K562 (cell line): ENCODE measurements at regions not wholly inside any gene's neighbourhood (a gene's known extent, or its start where the extent isn't known, plus 50 kb on each side); places are given as distances from the start of the nearest gene placed in this dataset.
"Not testable (repeated sequence)": the region's sequence is repeated elsewhere in the genome, so short reads cannot be mapped to it uniquely, and the experiment has no call there.

ENCODE experiments used
- ATAC-seq: fragments of 200-7000 bp; cut with Tn5 transposase; 3 replicates; pipeline ENCODE4 v1.9.1; 2020; ENCODE audit warnings: moderate library complexity
- BruUV-seq: library from RNA; stranded (reverse); fragments of 400-500 nt; replicated peaks from 2 replicates; lab custom pipeline; 2021; lab: Mats Ljungman, UMichigan
- CTCF ChIA-PET: fragments of 300-600 bp; formaldehyde crosslinking; extraction: SDS; loops from one replicate; lab custom pipeline; 2021; ENCODE audit warnings: low intra/inter-chr PET ratio; lab: Yijun Ruan, JAX
- POLR2A ChIA-PET: fragments of 300-600, 350-650 bp; sonication (Branson Sonifier 250); formaldehyde crosslinking; extraction: SDS; loops from one replicate; lab custom pipeline; 2021; ENCODE audit warnings: antibody characterized with exemption, inconsistent platforms; lab: Yijun Ruan, JAX
- DNase-seq, 4 experiments: peaks; one replicate each; pipeline versions ENCODE4 v3.0.0 to v3.0.0-alpha.2; 2011 to 2018; ENCODE audit warnings: low spot score in 3 of 4, mixed read lengths in 3 of 4; ENCODE audit errors: extremely low read depth in 1 of 4
- FAIRE-seq: peaks from 2 replicates; lab custom pipeline; 2011; peaks lifted over from hg19 to GRCh38; lab: Jason Lieb, UNC
- H2AFZ ChIP-seq: 2 replicates; pipeline ENCODE4 v1.6.0; 2011; ENCODE audit warnings: low read depth, low read length, control low read depth, inconsistent platforms
- H3K27ac ChIP-seq: fragments of 200-600 bp; 3 replicates; pipeline ENCODE4 v1.8.0; 2011; ENCODE audit warnings: low read depth, mild to moderate bottlenecking, control low read depth, inconsistent platforms, low read length, moderate library complexity, mixed read lengths; ENCODE audit errors: extremely low read depth
- H3K27me3 ChIP-seq, 2 experiments: fragments of 300-600 bp in 1 of 2; 2 replicates in 1 of 2; 3 replicates in 1 of 2; pipeline versions ENCODE4 v1.6.0 to v1.8.0; 2011; ENCODE audit warnings: inconsistent platforms in 2 of 2, low read length in 2 of 2, mild to moderate bottlenecking in 1 of 2, mixed read lengths in 1 of 2, moderate library complexity in 1 of 2; ENCODE audit not compliant: control insufficient read depth in 2 of 2, insufficient read depth in 2 of 2
- H3K36me3 ChIP-seq: fragments of 300-600 bp; 3 replicates; pipeline ENCODE4 v1.8.0; 2011; ENCODE audit warnings: mild to moderate bottlenecking, low read length, inconsistent platforms; ENCODE audit not compliant: control insufficient read depth, insufficient read depth
- H3K4me1 ChIP-seq, 2 experiments: fragments of 200-600 bp in 1 of 2; replicated peaks in 1 of 2; 2 replicates in 1 of 2; 3 replicates in 1 of 2; pipeline versions ENCODE4 v1.5.1 to v1.8.0; 2011; ENCODE audit warnings: inconsistent platforms in 2 of 2, low read length in 2 of 2, mild to moderate bottlenecking in 1 of 2, mixed read lengths in 1 of 2, moderate library complexity in 1 of 2; ENCODE audit not compliant: control insufficient read depth in 2 of 2, insufficient read depth in 2 of 2
- H3K4me2 ChIP-seq: 2 replicates; pipeline ENCODE4 v1.6.1; 2011; ENCODE audit warnings: low read length, control low read depth, inconsistent platforms, mixed read lengths; ENCODE audit not compliant: insufficient read depth
- H3K4me3 ChIP-seq: fragments of 200-600 bp; sonication (generic), shearing (Covaris generic); 2 replicates; pipeline ENCODE4 v1.5.1; 2016; ENCODE audit warnings: control low read depth, inconsistent platforms
- H3K79me2 ChIP-seq: fragments of 200-600 bp; 3 replicates; pipeline ENCODE4 v1.8.0; 2011; ENCODE audit warnings: low read length, inconsistent platforms; ENCODE audit not compliant: control insufficient read depth, insufficient read depth
- H3K9ac ChIP-seq, 2 experiments: 2 replicates each; pipeline versions ENCODE4 v1.6.0 to v1.6.1; 2011; ENCODE audit warnings: low read depth in 2 of 2, low read length in 2 of 2, control low read depth in 1 of 2, inconsistent platforms in 1 of 2, mild to moderate bottlenecking in 1 of 2, mixed read lengths in 1 of 2; ENCODE audit not compliant: insufficient read depth in 1 of 2
- H3K9me1 ChIP-seq: one replicate; pipeline ENCODE4 v1.6.0; 2011; ENCODE audit warnings: inconsistent platforms, mild to moderate bottlenecking, low read length, moderate library complexity; ENCODE audit not compliant: control insufficient read depth, insufficient read depth
- H3K9me3 ChIP-seq: replicated peaks from 2 replicates; pipeline ENCODE4 v1.5.1; 2011; ENCODE audit warnings: low read depth, low read length, inconsistent platforms; ENCODE audit not compliant: control insufficient read depth, insufficient read depth
- H4K20me1 ChIP-seq: replicated peaks from 2 replicates; pipeline ENCODE4 v1.6.1; 2011; ENCODE audit warnings: low read length, inconsistent platforms, mixed read lengths; ENCODE audit not compliant: control insufficient read depth, insufficient read depth
- CXXC5 ChIP-seq: fragments of 250-450 bp; sonication (Bioruptor Pico); IDR thresholded peaks from 2 replicates; pipeline ENCODE4 v1.8.0; 2022; ENCODE audit warnings: inconsistent platforms, mild to moderate bottlenecking, moderate library complexity
- PRDM10 ChIP-seq: fragments of 450-650 bp; IDR thresholded peaks from 2 replicates; pipeline ENCODE4 v1.6.1; 2018; ENCODE audit not compliant: partially characterized antibody
- WGBS: fragments of 100-300 bp; shearing (Covaris generic); methylation state at CpG from one replicate; pipeline ENCODE4 v1.1.6; 2016; ENCODE audit warnings: low coverage, mixed read lengths; ENCODE audit not compliant: insufficient coverage; ENCODE audit errors: missing lambda C conversion rate; 5-methylcytosine and 5-hydroxymethylcytosine counted together
- in situ Hi-C: fragments of 300-500 bp; cut with MboI; formaldehyde crosslinking; loops from 4 replicates; pipeline ENCODE4 v1.15.0; 2018; ENCODE audit warnings: inconsistent platforms, mixed read lengths
- intact Hi-C: fragments of 100-400 bp; cut with micrococcal nuclease; formaldehyde crosslinking; loops from 2 replicates; pipeline ENCODE4 v1.14.2; 2022

GRCh38 chr7:120005720-120006119 lies 267.3 kb upstream of the KCND2 start:
- POLR2A ChIA-PET, result no interaction called here
- no peak for DNase-seq
- in situ Hi-C loops (no loop called here), intact Hi-C loops (no loop called here)
- Histone ChIP-seq H3K4me3 (no peak overlapping the region), H3K36me3 (no peaks in the 10 kb centered on the region), H4K20me1 (no peaks in the 10 kb centered on the region), H3K4me2 (no peak overlapping the region), H2AFZ (no peak overlapping the region), H3K79me2 (no peaks in the 10 kb centered on the region), H3K4me1 (no peaks in the 10 kb centered on the region), H3K27ac (no peak overlapping the region), H3K9me1 (no peaks in the 10 kb centered on the region), H3K9me3 (no peaks in the 10 kb centered on the region), H3K27me3 (no peaks in the 10 kb centered on the region; a peak in 1 of 5 replicates), H3K9ac (no peak overlapping the region)
- no TSS peak for BruUV-seq
- WGBS, result 11% methylated on average over 6 of the region's 6 CpGs
- no peak for FAIRE-seq
- TF ChIP-seq CXXC5 (CRISPR knock-in tag) (no peak), PRDM10 (peak; percentile 61)
- ATAC-seq, result no peak
- CTCF ChIA-PET, result no interaction called here

GRCh38 chr7:120014301-120014700 lies 258.7 kb upstream of the KCND2 start:
- H3K4me1 ChIP-seq, ATAC-seq, BruUV-seq, H3K4me3 ChIP-seq, DNase-seq, H3K9ac ChIP-seq, H3K4me2 ChIP-seq, FAIRE-seq, H2AFZ ChIP-seq, H4K20me1 ChIP-seq, H3K36me3 ChIP-seq, H3K27me3 ChIP-seq, POLR2A ChIA-PET, H3K9me3 ChIP-seq, in situ Hi-C loops, H3K27ac ChIP-seq, H3K9me1 ChIP-seq, H3K79me2 ChIP-seq, intact Hi-C loops, CTCF ChIA-PET: not testable (repeated sequence)
- WGBS, result 28% methylated on average over 5 of the region's 5 CpGs
